Suprapubic skin (tissue), 4 donors: ENCODE measurements at regions not wholly inside any gene's neighbourhood (a gene's known extent, or its start where the extent isn't known, plus 50 kb on each side); places are given as distances from the start of the nearest gene placed in this dataset.

Experiments used
- CTCF ChIP-seq, 2 donors: fragments of 200-600 bp in 1 of 2; fragments of 450-650 bp in 1 of 2; sonication (generic) in 1 of 2; IDR thresholded peaks; one replicate each; pipeline ENCODE4 v1.5.1; 2016 to 2019; ENCODE audit warnings: antibody characterized with exemption in 2 of 2, mild to moderate bottlenecking in 1 of 2, moderate library complexity in 1 of 2
- EP300 ChIP-seq: sonication (generic); formaldehyde crosslinking; IDR thresholded peaks from one replicate; pipeline ENCODE4 v1.6.1; 2017; ENCODE audit warnings: antibody characterized with exemption
- POLR2A ChIP-seq, 2 donors: fragments of 450-650 bp; IDR thresholded peaks; one replicate each; pipeline ENCODE4 v1.6.1; 2017; ENCODE audit warnings: antibody characterized with exemption in 2 of 2, mild to moderate bottlenecking in 2 of 2, moderate library complexity in 2 of 2
- POLR2AphosphoS5 ChIP-seq, 3 donors: sonication (generic); formaldehyde crosslinking; IDR thresholded peaks; one replicate each; pipeline ENCODE4 v1.6.1; 2017; ENCODE audit warnings: antibody characterized with exemption in 3 of 3

- TF ChIP-seq CTCF (IDR thresholded peaks at IDR 0.05), result no peak
- TF ChIP-seq POLR2AphosphoS5 (IDR thresholded peaks at IDR 0.05), result no peak
- TF ChIP-seq EP300, result no peak
- TF ChIP-seq POLR2A (IDR thresholded peaks at IDR 0.05), result no peak
These were observed 267.6 kb upstream of the ID4 start for GRCh38 chr6:19569563-19569962.
